ENCODE measurements at regions not wholly inside any gene's neighbourhood (a gene's known extent, or its start where the extent isn't known, plus 50 kb on each side); places are given as distances from the start of the nearest gene placed in this dataset.

DNA sequence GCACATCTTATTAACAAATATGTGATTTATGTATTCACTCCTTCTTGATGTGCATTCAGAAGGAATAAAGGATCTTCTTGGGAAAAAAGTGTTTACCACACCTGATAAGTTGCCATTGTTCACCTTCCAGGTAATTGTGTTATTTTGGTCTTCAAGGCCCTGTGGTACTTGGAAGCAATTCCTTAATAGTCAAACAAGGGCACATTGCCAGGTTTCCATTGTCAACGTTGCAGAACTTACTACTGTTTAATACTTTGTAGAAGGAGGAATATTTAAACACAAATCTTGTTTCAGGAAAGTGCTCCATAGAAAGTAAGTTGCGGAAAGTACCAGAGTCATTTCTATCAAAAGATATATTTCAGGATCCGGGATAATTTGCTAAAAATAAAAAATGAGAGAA lies 129.5 kb upstream of the SGK1 start:
- TF ChIP-seq TOX (CRISPR knock-in tag; IDR thresholded peaks at IDR 0.05; ENCODE audit: borderline replicate concordance): no peak
- TF ChIP-seq, protein P1, sequence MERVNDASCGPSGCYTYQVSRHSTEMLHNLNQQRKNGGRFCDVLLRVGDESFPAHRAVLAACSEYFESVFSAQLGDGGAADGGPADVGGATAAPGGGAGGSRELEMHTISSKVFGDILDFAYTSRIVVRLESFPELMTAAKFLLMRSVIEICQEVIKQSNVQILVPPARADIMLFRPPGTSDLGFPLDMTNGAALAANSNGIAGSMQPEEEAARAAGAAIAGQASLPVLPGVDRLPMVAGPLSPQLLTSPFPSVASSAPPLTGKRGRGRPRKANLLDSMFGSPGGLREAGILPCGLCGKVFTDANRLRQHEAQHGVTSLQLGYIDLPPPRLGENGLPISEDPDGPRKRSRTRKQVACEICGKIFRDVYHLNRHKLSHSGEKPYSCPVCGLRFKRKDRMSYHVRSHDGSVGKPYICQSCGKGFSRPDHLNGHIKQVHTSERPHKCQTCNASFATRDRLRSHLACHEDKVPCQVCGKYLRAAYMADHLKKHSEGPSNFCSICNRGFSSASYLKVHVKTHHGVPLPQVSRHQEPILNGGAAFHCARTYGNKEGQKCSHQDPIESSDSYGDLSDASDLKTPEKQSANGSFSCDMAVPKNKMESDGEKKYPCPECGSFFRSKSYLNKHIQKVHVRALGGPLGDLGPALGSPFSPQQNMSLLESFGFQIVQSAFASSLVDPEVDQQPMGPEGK (CRISPR knock-in tag; IDR thresholded peaks at IDR 0.05; ENCODE audit: borderline replicate concordance): no peak
- no peak for TF ChIP-seq ZNF70 (CRISPR knock-in tag; IDR thresholded peaks at IDR 0.05)
- TF ChIP-seq, protein P2, sequence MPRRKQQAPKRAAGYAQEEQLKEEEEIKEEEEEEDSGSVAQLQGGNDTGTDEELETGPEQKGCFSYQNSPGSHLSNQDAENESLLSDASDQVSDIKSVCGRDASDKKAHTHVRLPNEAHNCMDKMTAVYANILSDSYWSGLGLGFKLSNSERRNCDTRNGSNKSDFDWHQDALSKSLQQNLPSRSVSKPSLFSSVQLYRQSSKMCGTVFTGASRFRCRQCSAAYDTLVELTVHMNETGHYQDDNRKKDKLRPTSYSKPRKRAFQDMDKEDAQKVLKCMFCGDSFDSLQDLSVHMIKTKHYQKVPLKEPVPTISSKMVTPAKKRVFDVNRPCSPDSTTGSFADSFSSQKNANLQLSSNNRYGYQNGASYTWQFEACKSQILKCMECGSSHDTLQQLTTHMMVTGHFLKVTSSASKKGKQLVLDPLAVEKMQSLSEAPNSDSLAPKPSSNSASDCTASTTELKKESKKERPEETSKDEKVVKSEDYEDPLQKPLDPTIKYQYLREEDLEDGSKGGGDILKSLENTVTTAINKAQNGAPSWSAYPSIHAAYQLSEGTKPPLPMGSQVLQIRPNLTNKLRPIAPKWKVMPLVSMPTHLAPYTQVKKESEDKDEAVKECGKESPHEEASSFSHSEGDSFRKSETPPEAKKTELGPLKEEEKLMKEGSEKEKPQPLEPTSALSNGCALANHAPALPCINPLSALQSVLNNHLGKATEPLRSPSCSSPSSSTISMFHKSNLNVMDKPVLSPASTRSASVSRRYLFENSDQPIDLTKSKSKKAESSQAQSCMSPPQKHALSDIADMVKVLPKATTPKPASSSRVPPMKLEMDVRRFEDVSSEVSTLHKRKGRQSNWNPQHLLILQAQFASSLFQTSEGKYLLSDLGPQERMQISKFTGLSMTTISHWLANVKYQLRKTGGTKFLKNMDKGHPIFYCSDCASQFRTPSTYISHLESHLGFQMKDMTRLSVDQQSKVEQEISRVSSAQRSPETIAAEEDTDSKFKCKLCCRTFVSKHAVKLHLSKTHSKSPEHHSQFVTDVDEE (CRISPR knock-in tag; IDR thresholded peaks at IDR 0.05): no peak
- TF ChIP-seq ZFP3 (CRISPR knock-in tag; IDR thresholded peaks at IDR 0.05): no peak
- TF ChIP-seq SNAI2 (CRISPR knock-in tag; IDR thresholded peaks at IDR 0.05): no peak
- TF ChIP-seq, protein P3, sequence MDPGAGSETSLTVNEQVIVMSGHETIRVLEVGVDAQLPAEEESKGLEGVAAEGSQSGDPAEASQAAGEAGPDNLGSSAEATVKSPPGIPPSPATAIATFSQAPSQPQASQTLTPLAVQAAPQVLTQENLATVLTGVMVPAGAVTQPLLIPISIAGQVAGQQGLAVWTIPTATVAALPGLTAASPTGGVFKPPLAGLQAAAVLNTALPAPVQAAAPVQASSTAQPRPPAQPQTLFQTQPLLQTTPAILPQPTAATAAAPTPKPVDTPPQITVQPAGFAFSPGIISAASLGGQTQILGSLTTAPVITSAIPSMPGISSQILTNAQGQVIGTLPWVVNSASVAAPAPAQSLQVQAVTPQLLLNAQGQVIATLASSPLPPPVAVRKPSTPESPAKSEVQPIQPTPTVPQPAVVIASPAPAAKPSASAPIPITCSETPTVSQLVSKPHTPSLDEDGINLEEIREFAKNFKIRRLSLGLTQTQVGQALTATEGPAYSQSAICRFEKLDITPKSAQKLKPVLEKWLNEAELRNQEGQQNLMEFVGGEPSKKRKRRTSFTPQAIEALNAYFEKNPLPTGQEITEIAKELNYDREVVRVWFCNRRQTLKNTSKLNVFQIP (CRISPR knock-in tag; IDR thresholded peaks at IDR 0.05; ENCODE audit: borderline replicate concordance, low read depth): no peak
- no peak for TF ChIP-seq CSDC2 (CRISPR knock-in tag; IDR thresholded peaks at IDR 0.05)
- TF ChIP-seq ISL1 (CRISPR knock-in tag; IDR thresholded peaks at IDR 0.05): no peak
- no peak for ATAC-seq

DNA sequence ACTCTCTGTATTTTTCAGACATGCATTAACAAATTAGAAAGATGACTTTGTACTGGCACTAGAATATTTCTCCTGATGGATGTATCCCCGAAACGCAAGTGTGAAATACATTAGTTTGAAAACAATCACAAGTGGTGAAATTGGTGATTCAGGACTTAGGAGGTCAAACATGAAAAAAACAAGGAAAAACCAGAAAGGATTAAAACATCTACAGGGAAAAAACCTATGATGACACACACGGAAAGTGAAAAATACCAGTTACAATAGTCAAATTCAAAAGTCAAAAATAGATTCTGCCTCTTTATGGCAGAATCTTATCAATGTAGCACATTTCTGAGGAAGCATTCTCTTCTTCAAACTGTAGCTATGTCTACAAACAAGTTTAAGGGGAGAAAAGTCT lies 129.0 kb upstream of the SGK1 start:
- TF ChIP-seq GLIS3 (CRISPR knock-in tag; IDR thresholded peaks at IDR 0.05) (no peak), CSDC2 (CRISPR knock-in tag; IDR thresholded peaks at IDR 0.05) (no peak), TOX (CRISPR knock-in tag; IDR thresholded peaks at IDR 0.05; ENCODE audit: borderline replicate concordance) (no peak), ZNF8 (CRISPR knock-in tag; IDR thresholded peaks at IDR 0.05) (no peak), ZNF70 (CRISPR knock-in tag; IDR thresholded peaks at IDR 0.05) (no peak), ZFP30 (CRISPR knock-in tag; IDR thresholded peaks at IDR 0.05) (no peak), BACH2 (CRISPR knock-in tag; IDR thresholded peaks at IDR 0.05; ENCODE audit: borderline replicate concordance) (no peak), ISL1 (CRISPR knock-in tag; IDR thresholded peaks at IDR 0.05) (no peak), ARNTL (CRISPR knock-in tag; IDR thresholded peaks at IDR 0.05; ENCODE audit: borderline replicate concordance, low read depth) (no peak), SNAI2 (CRISPR knock-in tag; IDR thresholded peaks at IDR 0.05) (no peak), ZNF565 (CRISPR knock-in tag; conservative IDR thresholded peaks at IDR 0.05; ENCODE audit: low read depth) (no peak), ESRRG (CRISPR knock-in tag; IDR thresholded peaks at IDR 0.05) (no peak), RARB (CRISPR knock-in tag; IDR thresholded peaks at IDR 0.05) (no peak), TCF4 (CRISPR knock-in tag; IDR thresholded peaks at IDR 0.05; ENCODE audit: borderline replicate concordance) (no peak), OSR1 (CRISPR knock-in tag; IDR thresholded peaks at IDR 0.05) (no peak)
- TF ChIP-seq, protein P1 (CRISPR knock-in tag; IDR thresholded peaks at IDR 0.05; ENCODE audit: borderline replicate concordance): no peak
- TF ChIP-seq, protein P4, sequence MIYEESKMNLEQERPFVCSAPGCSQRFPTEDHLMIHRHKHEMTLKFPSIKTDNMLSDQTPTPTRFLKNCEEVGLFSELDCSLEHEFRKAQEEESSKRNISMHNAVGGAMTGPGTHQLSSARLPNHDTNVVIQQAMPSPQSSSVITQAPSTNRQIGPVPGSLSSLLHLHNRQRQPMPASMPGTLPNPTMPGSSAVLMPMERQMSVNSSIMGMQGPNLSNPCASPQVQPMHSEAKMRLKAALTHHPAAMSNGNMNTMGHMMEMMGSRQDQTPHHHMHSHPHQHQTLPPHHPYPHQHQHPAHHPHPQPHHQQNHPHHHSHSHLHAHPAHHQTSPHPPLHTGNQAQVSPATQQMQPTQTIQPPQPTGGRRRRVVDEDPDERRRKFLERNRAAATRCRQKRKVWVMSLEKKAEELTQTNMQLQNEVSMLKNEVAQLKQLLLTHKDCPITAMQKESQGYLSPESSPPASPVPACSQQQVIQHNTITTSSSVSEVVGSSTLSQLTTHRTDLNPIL (CRISPR knock-in tag; IDR thresholded peaks at IDR 0.05; ENCODE audit: low read depth): no peak
- TF ChIP-seq, protein P2 (CRISPR knock-in tag; IDR thresholded peaks at IDR 0.05): no peak
- TF ChIP-seq, protein P5, sequence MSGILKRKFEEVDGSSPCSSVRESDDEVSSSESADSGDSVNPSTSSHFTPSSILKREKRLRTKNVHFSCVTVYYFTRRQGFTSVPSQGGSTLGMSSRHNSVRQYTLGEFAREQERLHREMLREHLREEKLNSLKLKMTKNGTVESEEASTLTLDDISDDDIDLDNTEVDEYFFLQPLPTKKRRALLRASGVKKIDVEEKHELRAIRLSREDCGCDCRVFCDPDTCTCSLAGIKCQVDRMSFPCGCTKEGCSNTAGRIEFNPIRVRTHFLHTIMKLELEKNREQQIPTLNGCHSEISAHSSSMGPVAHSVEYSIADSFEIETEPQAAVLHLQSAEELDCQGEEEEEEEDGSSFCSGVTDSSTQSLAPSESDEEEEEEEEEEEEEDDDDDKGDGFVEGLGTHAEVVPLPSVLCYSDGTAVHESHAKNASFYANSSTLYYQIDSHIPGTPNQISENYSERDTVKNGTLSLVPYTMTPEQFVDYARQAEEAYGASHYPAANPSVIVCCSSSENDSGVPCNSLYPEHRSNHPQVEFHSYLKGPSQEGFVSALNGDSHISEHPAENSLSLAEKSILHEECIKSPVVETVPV (CRISPR knock-in tag; IDR thresholded peaks at IDR 0.05): no peak
- TF ChIP-seq, protein P3 (CRISPR knock-in tag; IDR thresholded peaks at IDR 0.05; ENCODE audit: borderline replicate concordance, low read depth): no peak
- ATAC-seq: no peak

All from SK-N-SH treated with all-trans-retinoic acid at 6 μM for 48 hours (cell line).